Cardiac fibroblast (primary cell): ENCODE measurements at regions not wholly inside any gene's neighbourhood (a gene's known extent, or its start where the extent isn't known, plus 50 kb on each side); places are given as distances from the start of the nearest gene placed in this dataset.

Source experiments
- DNase-seq, 2 donors: peaks; one replicate each; pipeline versions ENCODE4 v3.0.0 to v3.0.0-alpha.2; 2010; ENCODE audit warnings: low read depth in 2 of 2
- H3K4me3 ChIP-seq, 2 donors: replicated peaks in 1 of 2; 1 replicate in 1 of 2; 2 replicates in 1 of 2; pipeline ENCODE4 v1.5.1; 2011; ENCODE audit warnings: low read depth in 2 of 2, low read length in 2 of 2, mild to moderate bottlenecking in 2 of 2, moderate library complexity in 1 of 2
- CTCF ChIP-seq: IDR thresholded peaks from one replicate; pipeline ENCODE4 v1.5.1; 2011; ENCODE audit warnings: low read depth, mild to moderate bottlenecking, low read length, inconsistent platforms

- no peak for DNase-seq
- no peak for TF ChIP-seq CTCF
- no peak overlapping the region for H3K4me3 ChIP-seq
Observed at GRCh38 chr2:136407117-136407951, 289.4 kb upstream of the CXCR4 start.

GRCh38 chr2:136404925-136405324 is 287.0 kb upstream of the CXCR4 start:
- TF ChIP-seq CTCF: no peak
- no peak for DNase-seq
- H3K4me3 ChIP-seq: no peak overlapping the region

- TF ChIP-seq CTCF: no peak
- no peak for DNase-seq
- no peak overlapping the region for H3K4me3 ChIP-seq
Observed at GRCh38 chr2:136404176-136404575, 286.2 kb upstream of the CXCR4 start.

GRCh38 chr2:136402281-136402680 is 284.3 kb upstream of the CXCR4 start:
- TF ChIP-seq CTCF: no peak
- DNase-seq: no peak

GRCh38 chr2:136399667-136400289 is 281.8 kb upstream of the CXCR4 start:
- H3K4me3 ChIP-seq: no peak overlapping the region
- no peak for TF ChIP-seq CTCF
- DNase-seq: no peak

More at GRCh38 chr2:136402281-136402680, 284.3 kb upstream of the CXCR4 start:
- no peak overlapping the region for H3K4me3 ChIP-seq

- DNase-seq: no peak
- no peak for TF ChIP-seq CTCF
- H3K4me3 ChIP-seq: no peak overlapping the region
Observed at GRCh38 chr2:136395582-136395981, 277.6 kb upstream of the CXCR4 start.
